Frontal cortex (tissue), 3 donors: ENCODE measurements at regions not wholly inside any gene's neighbourhood (a gene's known extent, or its start where the extent isn't known, plus 50 kb on each side); places are given as distances from the start of the nearest gene placed in this dataset.
"Not testable (repeated sequence)": the region's sequence is repeated elsewhere in the genome, so short reads cannot be mapped to it uniquely, and the experiment has no call there.

Experiments used
- DNase-seq, 2 donors: peaks; one replicate each; pipeline ENCODE4 v3.0.0; 2012; ENCODE audit warnings: low spot score in 2 of 2
- FAIRE-seq: peaks from 2 replicates; lab custom pipeline; 2012; peaks lifted over from hg19 to GRCh38; lab: Jason Lieb, UNC
- donor health status: control.
- donor health status: control.
- donor health status: control.

DNA sequence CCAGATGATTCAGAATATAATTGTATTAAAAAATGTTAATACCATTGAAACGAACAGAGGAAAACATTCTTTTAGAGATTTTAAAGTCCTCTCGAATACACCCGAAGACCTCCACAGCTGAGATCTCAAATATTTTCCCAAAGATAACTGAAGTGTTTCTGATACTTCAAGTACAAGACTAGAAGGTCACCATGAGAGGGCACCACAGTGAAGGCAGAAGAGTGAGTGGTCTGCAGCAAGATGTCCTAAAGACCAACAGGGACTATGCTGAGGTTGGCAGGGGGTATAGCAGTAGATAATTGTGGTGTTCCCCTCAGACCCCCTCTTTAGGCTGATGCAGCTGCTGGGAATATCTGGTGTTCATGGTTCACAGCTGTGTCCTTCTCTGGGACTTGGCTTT lies 156.5 kb downstream of the PDCD6IP start:
- DNase-seq, result no peak
- no peak for FAIRE-seq

DNA sequence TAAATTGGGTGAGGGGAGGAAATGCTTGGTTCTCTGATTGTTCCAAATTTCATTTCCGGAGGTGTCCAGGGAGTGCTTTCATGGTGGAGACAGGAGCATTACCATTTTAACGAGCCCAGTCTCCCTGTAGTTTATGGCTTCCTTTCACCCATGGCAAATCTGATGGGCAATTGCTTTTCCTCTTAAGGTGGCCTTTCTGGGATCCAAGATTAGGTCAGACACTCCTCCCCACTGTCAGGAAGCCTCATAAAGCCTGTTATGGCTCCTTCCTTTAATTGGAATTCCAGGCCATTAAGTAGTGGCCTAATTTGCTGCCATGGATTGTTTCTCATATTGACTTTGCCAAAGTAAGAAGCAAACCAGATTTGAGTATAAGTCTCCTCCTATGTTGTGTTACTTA lies 157.8 kb downstream of the PDCD6IP start:
- no peak for DNase-seq
- no peak for FAIRE-seq

DNA sequence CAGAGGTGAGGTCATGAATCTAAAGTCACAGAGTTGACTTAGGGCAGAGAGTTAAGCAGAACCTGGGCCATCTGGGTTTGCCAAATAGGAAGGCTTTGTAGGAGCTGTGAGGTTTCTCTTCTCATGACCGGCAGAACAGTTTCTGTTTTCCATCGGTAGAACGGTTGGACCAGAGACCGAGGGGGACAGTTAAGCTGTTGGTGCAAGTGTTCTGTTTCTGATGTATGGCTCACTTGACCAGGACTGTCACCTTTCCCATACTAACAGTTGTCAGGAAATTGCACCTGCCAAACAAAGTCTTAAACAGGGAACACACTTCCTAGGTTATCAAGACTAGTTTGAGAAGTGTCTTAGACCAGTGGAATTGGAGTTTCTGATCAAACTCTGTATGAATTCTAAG lies 158.3 kb downstream of the PDCD6IP start:
- DNase-seq (no peak), FAIRE-seq (no peak)

DNA sequence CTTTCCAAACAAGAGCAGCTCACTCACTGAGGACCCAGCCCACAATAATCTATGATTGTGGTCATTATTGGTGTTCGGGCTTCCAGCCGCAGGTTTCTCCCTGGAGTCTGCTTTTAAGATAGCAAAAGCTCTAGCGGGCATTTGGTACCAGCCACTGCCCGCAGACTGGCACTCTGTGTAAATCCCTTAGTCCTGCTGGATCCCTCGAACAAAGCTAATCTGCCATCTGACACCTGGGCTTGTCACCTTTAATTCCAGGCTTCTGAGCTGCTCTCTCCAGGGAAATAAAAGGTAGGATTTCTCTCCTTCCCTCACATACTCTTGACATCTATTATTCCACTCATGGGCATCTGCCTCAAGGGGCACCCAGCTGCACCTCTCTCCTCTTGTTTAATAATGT lies 158.7 kb downstream of the PDCD6IP start:
- DNase-seq (no peak), FAIRE-seq (no peak)

DNA sequence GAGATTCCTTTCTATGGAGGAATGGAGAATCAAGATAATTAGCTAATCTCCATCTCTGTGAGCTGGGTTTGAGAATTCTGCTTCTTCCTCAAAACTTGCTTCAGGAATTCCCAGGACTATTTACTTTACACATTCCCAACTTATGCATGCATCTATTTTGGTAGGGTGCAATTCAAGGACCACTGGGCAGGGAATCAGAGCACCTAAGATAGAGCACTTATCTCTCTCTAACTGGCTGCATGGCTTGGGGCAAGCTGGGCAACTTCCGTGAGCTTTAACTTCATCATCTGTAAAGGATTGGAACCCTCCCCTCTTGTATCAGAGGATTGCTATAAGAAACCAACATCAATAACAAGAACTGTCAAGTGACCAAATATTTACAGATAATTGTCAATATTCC lies 160.2 kb downstream of the PDCD6IP start:
- no peak for FAIRE-seq

DNA sequence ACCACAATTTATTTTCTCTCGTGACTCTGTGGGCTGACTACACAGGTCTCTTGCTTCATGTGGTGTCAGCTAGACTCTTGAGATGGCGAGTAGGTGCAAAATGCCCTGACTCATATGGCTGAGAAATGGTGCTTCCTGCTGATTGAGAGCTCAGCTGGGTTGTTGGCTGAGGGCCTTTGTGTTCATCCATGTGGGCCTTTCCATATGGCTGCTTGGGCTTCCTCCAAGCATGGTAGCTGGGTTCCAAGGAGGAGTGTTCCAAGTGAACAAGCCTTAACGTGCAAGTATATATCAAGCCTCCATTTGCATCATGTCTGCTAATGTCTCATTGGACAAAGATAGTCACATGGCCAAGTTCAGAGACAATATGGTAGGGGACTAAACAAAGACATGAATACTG lies 164.0 kb downstream of the PDCD6IP start:
- no peak for DNase-seq
- no peak for FAIRE-seq

More for the DNA sequence above, 160.2 kb downstream of the PDCD6IP start:
- no peak for DNase-seq

DNA sequence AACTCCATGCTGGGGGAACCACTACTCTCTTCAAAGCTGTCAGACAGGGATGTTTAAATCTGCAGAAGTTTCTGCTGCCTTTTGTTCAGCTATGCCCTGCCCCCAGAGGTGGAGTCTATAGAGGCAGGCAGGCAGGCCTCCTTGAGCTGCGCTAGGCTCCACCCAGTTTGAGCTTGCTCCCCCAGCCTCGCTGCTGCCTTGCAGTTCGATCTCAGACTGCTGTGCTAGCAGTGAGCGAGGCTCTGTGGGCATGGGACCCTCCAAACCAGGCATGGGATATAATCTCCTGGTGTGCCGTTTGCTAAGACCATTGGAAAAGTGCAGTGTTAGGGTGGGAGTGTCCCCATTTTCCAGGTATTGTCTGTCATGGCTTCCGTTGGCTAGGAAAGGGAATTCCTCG lies 171.8 kb downstream of the PDCD6IP start:
- not testable (repeated sequence) for DNase-seq

DNA sequence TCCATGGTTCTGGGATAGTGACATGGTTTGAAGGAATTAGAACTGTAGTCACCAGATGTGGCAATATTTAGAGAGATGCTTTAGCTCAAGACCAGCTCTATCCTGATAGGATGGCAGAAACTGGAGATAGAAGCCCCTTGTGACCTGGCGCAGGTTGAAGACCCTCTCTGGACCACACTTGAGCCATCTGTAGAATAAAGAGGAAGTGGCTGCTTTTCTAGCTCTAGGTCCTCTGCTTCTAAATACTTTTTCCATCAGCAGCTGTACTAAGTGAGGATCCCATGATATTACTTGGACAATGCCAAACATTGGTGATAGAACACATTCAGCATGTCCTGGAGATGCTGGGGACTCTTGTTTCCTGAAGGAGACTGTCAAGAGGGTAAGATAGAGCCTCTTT lies 172.6 kb downstream of the PDCD6IP start:
- no peak for FAIRE-seq

More for the DNA sequence above, 171.8 kb downstream of the PDCD6IP start:
- not testable (repeated sequence) for FAIRE-seq

DNA sequence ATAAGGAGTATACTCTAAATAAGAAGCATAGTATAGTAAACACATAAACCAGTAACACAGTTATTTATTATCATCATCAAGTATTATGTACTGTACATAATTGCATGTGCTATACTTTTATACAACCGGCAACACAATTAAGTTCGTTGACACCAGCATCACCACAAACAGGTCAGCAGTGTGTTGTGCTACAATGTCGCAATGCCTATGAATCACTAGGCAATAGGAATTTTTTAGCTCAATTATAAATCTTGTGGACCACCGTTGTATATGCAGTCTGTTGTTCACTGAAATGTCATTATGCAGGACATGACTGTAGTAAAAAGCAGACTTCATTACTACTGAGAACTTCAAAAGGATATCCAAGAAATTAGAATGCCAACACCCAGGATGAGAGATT lies 177.0 kb downstream of the PDCD6IP start:
- FAIRE-seq (no peak), DNase-seq (no peak)

More for the DNA sequence above, 172.6 kb downstream of the PDCD6IP start:
- no peak for DNase-seq

DNA sequence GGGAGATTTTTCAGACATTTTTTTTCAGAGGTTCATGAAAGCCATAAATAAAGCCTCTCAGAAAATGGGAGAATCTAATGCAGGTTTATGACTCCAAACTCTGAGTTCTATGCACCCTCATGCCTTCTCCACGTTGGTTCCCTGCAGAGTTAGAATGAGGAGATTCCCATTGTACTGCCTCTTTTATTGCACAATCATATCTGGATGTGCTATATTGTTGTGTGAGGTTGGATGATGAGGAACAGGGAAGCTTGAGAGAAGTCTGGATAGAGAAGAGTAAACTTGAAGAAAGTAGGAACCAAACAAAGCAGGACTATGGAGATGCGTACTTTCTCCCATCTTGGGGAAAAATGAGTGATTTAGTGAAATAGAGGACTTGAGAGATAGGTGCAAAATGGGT lies 178.8 kb downstream of the PDCD6IP start:
- DNase-seq, result no peak
- no peak for FAIRE-seq

DNA sequence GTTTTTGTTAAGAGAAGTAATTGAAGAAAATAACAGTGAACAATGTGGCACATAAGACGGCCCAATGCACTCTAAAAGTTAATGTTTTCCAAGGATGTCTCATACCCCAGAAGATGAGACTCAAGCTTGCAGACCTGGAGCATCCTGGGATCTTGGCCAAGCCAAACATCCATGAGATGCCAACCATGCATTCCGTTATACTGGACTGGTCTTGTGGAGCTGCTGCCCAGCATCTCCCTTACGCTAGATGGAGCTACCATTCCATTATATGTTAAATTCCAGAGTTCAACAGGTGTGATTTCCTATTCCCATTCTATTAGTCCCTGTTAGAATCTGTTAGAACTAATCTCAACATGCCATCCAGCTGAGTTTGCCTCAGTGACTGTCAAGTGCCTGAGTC lies 181.8 kb downstream of the PDCD6IP start:
- FAIRE-seq (no peak), DNase-seq (no peak)

DNA sequence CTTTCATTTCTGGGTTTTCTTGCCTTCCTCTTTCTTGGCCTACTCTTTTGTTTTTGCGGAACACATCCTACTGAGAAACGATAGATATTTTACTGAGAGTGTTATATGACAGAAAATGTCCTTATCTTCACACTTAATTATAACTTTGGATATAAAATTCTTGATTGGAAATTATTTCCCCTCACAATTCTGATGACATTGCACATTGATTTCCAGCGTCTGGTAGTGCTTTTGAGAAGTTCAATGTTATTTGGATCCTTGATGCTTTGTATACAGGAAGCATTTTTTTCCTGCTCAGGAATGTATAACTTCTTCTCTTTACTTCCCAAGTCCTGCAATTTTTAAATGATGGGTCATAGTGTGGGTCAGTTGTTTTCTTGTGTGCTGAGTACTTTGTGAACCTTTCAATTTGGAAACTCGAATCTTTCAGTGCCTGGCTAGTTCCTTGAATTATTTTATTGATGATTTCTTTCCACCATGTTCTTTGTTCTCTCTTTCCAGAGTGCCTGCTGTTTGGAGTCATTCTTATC lies 183.9 kb downstream of the PDCD6IP start:
- DNase-seq (no peak), FAIRE-seq (no peak)

DNA sequence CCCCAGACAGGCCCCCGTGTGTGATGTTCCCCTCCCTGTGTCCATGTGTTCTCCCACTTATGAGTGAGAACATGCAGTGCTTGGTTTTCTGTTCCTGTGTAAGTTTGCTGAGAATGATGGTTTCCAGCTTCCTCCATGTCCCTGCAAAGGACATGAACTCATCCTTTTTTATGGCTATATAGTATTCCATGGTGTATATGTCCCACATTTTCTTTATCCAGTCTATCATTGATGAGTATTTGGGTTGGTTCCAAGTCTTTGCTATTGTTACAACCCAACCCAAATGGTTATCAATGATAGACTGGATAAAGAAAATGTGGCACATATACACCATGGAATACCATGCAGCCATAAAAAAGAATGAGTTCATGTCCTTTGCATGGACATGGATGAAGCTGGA lies 184.5 kb downstream of the PDCD6IP start:
- FAIRE-seq, DNase-seq: not testable (repeated sequence)

DNA sequence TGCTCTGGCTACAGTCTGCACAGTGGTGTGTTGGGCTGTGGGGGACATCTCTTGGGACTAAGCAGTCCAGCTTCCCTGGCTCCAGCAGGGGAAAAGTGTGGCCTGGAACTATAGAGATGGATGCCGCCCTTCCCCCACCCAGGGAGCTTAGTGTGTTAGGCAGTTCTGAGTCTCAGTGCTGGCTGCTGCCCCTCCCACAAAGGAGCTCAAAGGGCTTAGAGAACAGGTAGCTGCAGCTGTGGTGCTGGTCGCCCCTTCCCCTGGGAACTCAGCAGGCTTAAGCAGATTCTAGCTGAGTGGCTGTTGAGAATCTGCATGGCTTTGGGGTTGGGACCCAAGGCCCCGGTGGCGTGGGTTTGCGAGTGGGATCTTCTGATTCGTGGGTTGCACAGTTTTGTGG lies 190.8 kb downstream of the PDCD6IP start:
- DNase-seq (no peak), FAIRE-seq (no peak)

DNA sequence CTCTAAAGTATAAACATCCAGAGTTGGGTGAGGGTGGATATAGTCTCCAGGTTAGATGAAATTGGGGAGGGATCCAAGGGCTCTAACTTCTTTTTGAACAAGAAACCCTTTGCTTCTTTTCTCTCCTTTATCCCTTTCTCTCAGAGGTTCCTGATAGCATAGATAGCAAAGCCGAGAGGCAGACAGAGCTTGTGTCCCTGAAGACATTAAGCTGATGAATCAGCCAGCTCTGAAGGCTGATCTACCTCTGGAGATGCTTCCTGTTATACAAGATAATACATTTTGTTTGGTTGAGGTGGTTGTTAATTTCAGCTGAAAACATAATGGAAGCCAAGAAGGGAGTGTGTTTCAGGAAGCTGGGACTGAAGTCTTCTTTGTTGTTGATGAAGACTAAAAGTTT lies 193.2 kb downstream of the PDCD6IP start:
- DNase-seq (no peak), FAIRE-seq (no peak)

DNA sequence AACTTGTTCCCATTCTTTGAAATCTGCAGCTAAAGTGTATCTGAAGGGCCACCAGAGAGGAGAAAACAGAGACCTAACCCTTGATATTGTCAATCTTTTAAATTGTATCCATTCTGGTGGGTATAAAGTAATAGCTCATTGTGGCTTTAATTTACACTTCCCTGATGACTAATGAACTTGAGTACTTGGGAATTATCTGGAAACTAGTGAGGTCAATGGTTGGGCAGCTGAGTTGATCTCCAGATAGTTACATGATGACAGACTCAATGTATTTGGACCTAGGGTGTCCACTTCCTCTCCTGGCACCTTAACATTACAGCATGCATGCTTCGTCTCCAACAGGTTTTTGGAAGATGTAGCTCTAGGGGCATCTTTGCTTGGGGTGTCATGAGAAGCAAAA lies 195.2 kb downstream of the PDCD6IP start:
- FAIRE-seq (no peak), DNase-seq (no peak)

DNA sequence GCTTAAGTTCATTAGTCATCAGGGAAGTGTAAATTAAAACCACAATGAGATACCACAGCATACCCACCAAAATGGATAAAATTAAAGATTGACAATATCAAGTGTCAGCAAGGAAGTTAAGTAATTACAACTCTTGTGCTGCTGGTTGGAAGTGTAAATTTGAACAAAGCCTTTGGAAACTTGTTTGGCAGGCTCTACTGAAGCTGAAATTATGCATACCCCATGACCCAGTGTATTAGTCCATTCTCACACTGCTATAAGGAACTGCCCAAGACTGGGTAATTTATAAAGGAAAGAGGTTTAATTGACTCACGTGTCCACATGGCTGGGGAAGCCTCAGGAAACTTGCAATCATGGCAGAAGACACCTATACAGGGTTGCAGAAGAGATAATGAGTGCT lies 196.1 kb downstream of the PDCD6IP start:
- DNase-seq (no peak), FAIRE-seq (no peak)

DNA sequence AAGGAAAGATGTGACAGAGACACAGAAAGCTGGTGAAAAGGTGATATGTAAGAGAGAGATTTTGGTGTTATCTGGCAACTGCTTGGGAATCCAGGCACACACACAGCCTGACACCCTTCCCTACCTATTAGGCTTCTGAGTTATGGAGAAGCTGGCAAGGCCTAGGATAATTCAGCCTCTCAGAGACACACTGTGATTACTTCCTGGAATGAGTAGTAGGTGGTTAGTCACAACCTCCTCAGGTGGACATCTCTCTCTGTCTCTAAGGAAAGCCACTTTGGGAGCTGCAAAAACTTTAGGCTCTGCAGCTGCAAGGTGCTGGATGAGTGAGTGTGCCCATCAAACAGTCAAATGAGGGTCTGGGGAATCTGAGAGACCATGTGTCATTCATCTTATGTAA lies 201.9 kb downstream of the PDCD6IP start:
- FAIRE-seq, result no peak

DNA sequence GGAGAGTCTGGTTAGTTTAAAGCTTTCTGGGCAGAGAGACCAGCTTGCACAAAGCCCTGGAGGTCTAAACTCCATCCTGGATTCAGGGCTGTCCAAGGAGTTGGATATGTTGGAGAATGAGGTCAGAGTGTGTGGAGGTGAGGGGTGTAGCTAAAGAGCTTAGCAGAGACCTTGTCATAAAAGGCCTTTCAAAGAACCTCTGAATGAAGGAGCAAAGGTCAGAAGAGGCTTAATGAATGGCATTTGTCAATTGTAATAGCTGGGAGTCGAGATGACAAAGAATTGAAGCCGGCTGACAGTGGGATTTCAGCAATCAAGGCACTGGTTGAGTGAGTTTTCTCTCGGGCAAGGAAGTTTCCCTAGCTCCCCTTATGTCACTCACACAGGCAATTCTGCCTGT lies 202.6 kb downstream of the PDCD6IP start:
- DNase-seq (no peak), FAIRE-seq (no peak)

More for the DNA sequence above, 201.9 kb downstream of the PDCD6IP start:
- no peak for DNase-seq

DNA sequence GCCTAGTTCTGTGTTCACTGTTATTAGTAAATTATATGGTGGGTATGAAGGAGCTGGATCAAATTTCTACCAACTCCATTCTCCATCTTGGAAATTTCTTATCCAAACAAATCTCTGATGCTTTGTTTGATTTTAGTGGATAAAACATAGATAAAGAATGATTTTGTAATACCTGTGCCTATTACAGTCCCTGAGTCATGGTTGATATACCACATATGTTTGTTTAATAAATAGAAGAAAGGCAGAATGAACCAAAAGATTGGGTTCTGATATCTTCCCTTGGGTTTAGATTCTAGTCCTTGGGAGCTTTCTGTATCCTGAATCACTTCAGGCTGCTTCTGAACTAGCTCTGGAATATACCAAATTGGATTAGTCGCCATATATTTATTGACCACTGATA lies 203.6 kb downstream of the PDCD6IP start:
- no peak for FAIRE-seq
- DNase-seq, result no peak

DNA sequence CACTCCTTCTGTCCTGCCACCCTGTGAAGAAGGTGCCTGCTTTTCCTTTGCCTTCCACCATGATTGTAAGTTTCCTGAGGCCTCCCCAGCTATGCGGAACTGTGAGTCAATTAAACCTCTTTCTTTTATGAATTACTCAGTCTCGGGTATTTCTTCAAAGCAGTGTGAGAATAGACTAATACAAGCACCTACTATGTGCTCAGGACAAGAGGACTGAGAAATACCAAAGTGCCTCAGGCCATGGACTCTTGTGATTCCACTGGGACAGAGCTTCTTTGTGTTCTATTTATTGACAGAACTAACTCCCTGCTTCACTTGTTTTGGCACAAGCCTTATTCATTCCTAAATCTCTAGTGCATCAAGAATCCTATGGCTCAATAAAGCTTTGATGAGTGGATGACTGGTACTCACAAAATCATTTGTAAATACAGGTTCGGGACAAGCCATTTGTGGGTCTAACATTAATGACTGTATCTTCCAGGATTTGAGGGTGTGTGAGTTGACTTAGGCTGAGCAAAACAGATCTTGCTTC lies 204.2 kb downstream of the PDCD6IP start:
- no peak for DNase-seq
- no peak for FAIRE-seq

DNA sequence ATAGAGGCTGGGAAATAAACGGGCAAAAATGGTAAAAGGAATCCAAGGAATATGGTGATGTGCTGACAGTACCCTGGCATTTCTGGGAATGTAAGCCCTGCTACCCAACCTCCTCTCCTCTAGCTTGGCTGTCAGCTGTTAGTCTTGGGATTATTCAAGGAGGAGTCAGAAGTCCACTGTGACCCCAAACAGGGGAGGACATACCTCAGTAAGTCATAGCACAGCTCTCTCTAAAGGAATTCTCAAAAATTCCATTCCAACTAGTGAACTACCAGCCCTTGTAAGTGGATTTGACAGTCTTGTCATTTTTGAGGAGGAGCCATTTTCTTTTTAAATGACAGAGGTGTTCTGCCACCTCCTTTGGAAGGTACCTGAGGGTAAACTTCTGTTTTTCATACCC lies 207.5 kb downstream of the PDCD6IP start:
- no peak for DNase-seq
- FAIRE-seq, result no peak
